Neural progenitor cell (in vitro differentiated cells): ENCODE measurements at regions not wholly inside any gene's neighbourhood (a gene's known extent, or its start where the extent isn't known, plus 50 kb on each side); places are given as distances from the start of the nearest gene placed in this dataset.
"Not testable (repeated sequence)": the region's sequence is repeated elsewhere in the genome, so short reads cannot be mapped to it uniquely, and the experiment has no call there.

Experiments used
- DNase-seq: peaks from one replicate; pipeline ENCODE4 v3.0.0-alpha.2; 2016; ENCODE audit warnings: low spot score
- H2AFZ ChIP-seq: fragments of 200-600 bp; sonication (generic); replicated peaks from 2 replicates; pipeline ENCODE4 v1.6.1; 2016; ENCODE audit warnings: antibody characterized with exemption
- H3F3A ChIP-seq: fragments of 200-600 bp; sonication (generic); 2 replicates; pipeline ENCODE4 v1.6.1; 2016; ENCODE audit warnings: antibody characterized with exemption, low read depth
- H3K27ac ChIP-seq: fragments of 200-600 bp; sonication (generic); 2 replicates; pipeline ENCODE4 v1.5.1; 2016; ENCODE audit warnings: mild to moderate bottlenecking
- H3K27me3 ChIP-seq: fragments of 200-600 bp; sonication (generic); 2 replicates; pipeline ENCODE4 v1.6.1; 2016; ENCODE audit warnings: mild to moderate bottlenecking, moderate library complexity
- H3K36me3 ChIP-seq: fragments of 200-600 bp; sonication (generic); 2 replicates; pipeline ENCODE4 v1.5.1; 2016
- H3K4me1 ChIP-seq: fragments of 200-600 bp; sonication (generic); 2 replicates; pipeline ENCODE4 v1.6.1; 2016; ENCODE audit warnings: mixed run types
- H3K4me2 ChIP-seq: fragments of 200-600 bp; sonication (generic); 2 replicates; pipeline ENCODE4 v1.6.1; 2016
- H3K4me3 ChIP-seq: fragments of 200-600 bp; sonication (generic); 2 replicates; pipeline ENCODE4 v1.5.1; 2016
- H3K79me2 ChIP-seq: fragments of 200-600 bp; sonication (generic); 2 replicates; pipeline ENCODE4 v1.6.1; 2016; ENCODE audit warnings: low read depth
- H3K9ac ChIP-seq: fragments of 200-600 bp; sonication (generic); 2 replicates; pipeline ENCODE4 v1.6.1; 2016
- H3K9me3 ChIP-seq: fragments of 200-600 bp; sonication (generic); 2 replicates; pipeline ENCODE4 v1.5.1; 2016; ENCODE audit warnings: low read depth
- H4K20me1 ChIP-seq: fragments of 200-600 bp; sonication (generic); 2 replicates; pipeline ENCODE4 v1.6.1; 2016; ENCODE audit warnings: low read depth
- H3K27ac Mint-ChIP-seq: 3 replicates; pipeline ENCODE4 v1.8.0; 2021; ENCODE audit warnings: mixed read lengths
- H3K27me3 Mint-ChIP-seq: 2 replicates; pipeline ENCODE4 v1.8.0; 2022; ENCODE audit warnings: low read depth, mild to moderate bottlenecking, inconsistent platforms, moderate library complexity, mixed read lengths; ENCODE audit not compliant: insufficient read depth
- H3K36me3 Mint-ChIP-seq: 3 replicates; pipeline ENCODE4 v1.8.0; 2021; ENCODE audit warnings: mixed read lengths
- H3K4me1 Mint-ChIP-seq: 3 replicates; pipeline ENCODE4 v1.8.0; 2021; ENCODE audit warnings: mixed read lengths
- H3K4me3 Mint-ChIP-seq: 3 replicates; pipeline ENCODE4 v1.8.0; 2021; ENCODE audit warnings: mild to moderate bottlenecking, moderate library complexity, mixed read lengths
- H3K9me3 Mint-ChIP-seq: 3 replicates; pipeline ENCODE4 v1.8.0; 2020; ENCODE audit warnings: mixed read lengths
- EZH2 ChIP-seq: fragments of 200-600 bp; sonication (generic); IDR thresholded peaks from 2 replicates; pipeline ENCODE4 v1.6.1; 2017; ENCODE audit warnings: antibody characterized with exemption, mild to moderate bottlenecking, moderate library complexity
- EZH2phosphoT487 ChIP-seq: fragments of 200-600 bp; sonication (generic); IDR thresholded peaks from 2 replicates; pipeline ENCODE4 v1.6.1; 2017; ENCODE audit warnings: antibody characterized with exemption
- TF ChIP-seq, protein P1 (sequence below): fragments of 200-600 bp; sonication (generic); IDR thresholded peaks from 2 replicates; pipeline ENCODE4 v1.5.1; 2017; ENCODE audit warnings: antibody characterized with exemption, mild to moderate bottlenecking

DNA sequence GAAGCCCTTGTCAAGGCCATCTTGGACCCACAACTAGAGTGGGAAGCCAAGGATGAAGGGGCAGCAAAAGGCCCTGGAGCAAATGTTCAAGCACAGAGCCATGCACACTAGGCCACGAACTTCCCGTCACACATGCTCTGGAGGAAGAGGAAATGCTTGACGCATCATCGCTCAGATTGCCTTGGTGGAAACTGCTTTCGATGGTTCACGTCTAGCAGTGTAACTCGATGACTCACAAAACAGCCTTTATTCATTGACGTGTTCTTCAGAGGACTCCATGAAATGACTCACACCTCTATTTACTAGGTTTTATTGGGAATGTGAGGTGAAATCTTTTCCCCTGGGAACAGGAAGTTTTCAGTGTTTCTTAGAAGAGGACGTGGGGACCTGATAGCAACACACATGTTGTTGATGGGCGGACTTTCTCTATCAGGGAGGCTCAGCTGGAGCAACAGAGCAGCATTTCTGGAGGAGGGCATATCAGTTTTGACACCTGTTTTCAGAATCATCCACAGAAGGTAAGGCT is 79.8 kb upstream of the FLT1 start:
- Histone ChIP-seq H3K36me3 (no peaks in the 10 kb centered on the region), H3K79me2 (no peaks in the 10 kb centered on the region), H3K27ac (no peak overlapping the region), H3K27me3 (no peaks in the 10 kb centered on the region), H2AFZ (no peak overlapping the region), H3K4me1 (peaks cover 4% of the 10 kb centered on the region), H3K9ac (no peak overlapping the region), H3K9me3 (no peaks in the 10 kb centered on the region), H3F3A (no peaks in the 10 kb centered on the region), H4K20me1 (no peaks in the 10 kb centered on the region), H3K4me3 (no peak overlapping the region), H3K4me2 (no peak overlapping the region)
- Mint-ChIP-seq H3K4me1 (peaks cover 15% of the 10 kb centered on the region), H3K27ac (no peak overlapping the region), H3K36me3 (no peaks in the 10 kb centered on the region), H3K9me3 (no peaks in the 10 kb centered on the region), H3K27me3 (peaks cover 10% of the 10 kb centered on the region), H3K4me3 (no peak overlapping the region)
- TF ChIP-seq EZH2, result no peak
- TF ChIP-seq EZH2phosphoT487, result no peak
- TF ChIP-seq, protein P1, sequence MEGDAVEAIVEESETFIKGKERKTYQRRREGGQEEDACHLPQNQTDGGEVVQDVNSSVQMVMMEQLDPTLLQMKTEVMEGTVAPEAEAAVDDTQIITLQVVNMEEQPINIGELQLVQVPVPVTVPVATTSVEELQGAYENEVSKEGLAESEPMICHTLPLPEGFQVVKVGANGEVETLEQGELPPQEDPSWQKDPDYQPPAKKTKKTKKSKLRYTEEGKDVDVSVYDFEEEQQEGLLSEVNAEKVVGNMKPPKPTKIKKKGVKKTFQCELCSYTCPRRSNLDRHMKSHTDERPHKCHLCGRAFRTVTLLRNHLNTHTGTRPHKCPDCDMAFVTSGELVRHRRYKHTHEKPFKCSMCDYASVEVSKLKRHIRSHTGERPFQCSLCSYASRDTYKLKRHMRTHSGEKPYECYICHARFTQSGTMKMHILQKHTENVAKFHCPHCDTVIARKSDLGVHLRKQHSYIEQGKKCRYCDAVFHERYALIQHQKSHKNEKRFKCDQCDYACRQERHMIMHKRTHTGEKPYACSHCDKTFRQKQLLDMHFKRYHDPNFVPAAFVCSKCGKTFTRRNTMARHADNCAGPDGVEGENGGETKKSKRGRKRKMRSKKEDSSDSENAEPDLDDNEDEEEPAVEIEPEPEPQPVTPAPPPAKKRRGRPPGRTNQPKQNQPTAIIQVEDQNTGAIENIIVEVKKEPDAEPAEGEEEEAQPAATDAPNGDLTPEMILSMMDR, result no peak
- DNase-seq, result no peak

GRCh38 chr13:28573595-28574373 is 78.9 kb upstream of the FLT1 start:
- no peaks in the 10 kb centered on the region for H3K79me2 ChIP-seq
- DNase-seq, result no peak
- no peak overlapping the region for H3K4me2 ChIP-seq
- TF ChIP-seq EZH2 (no peak), EZH2phosphoT487 (no peak)
- TF ChIP-seq, protein P1, result no peak
- H3K36me3 ChIP-seq, result no peaks in the 10 kb centered on the region
- no peak overlapping the region for H3K4me3 ChIP-seq
- H3K27me3 Mint-ChIP-seq, result peaks cover 10% of the 10 kb centered on the region
- H3K4me1 Mint-ChIP-seq, result peaks cover 10% of the 10 kb centered on the region
- H4K20me1 ChIP-seq, result no peaks in the 10 kb centered on the region
- H3K27ac ChIP-seq, result no peak overlapping the region
- H3K27me3 ChIP-seq, result no peaks in the 10 kb centered on the region
- no peaks in the 10 kb centered on the region for H3K9me3 ChIP-seq
- no peaks in the 10 kb centered on the region for H3K36me3 Mint-ChIP-seq
- H3F3A ChIP-seq, result no peaks in the 10 kb centered on the region
- no peaks in the 10 kb centered on the region for H3K4me1 ChIP-seq
- no peaks in the 10 kb centered on the region for H3K9me3 Mint-ChIP-seq
- H2AFZ ChIP-seq, result no peak overlapping the region
- H3K4me3 Mint-ChIP-seq, result no peak overlapping the region
- H3K9ac ChIP-seq, result no peak overlapping the region
- H3K27ac Mint-ChIP-seq, result no peak overlapping the region

- no peaks in the 10 kb centered on the region for H3K36me3 ChIP-seq
- H3K27me3 Mint-ChIP-seq, result peaks cover 10% of the 10 kb centered on the region
- H3K4me2 ChIP-seq, result no peak overlapping the region
- H3K27ac ChIP-seq, result no peak overlapping the region
- H3K9me3 Mint-ChIP-seq, result no peaks in the 10 kb centered on the region
- H3K4me3 Mint-ChIP-seq, result no peak overlapping the region
- no peaks in the 10 kb centered on the region for H4K20me1 ChIP-seq
- no peaks in the 10 kb centered on the region for H3K36me3 Mint-ChIP-seq
- H2AFZ ChIP-seq, result no peak overlapping the region
- H3K27ac Mint-ChIP-seq, result no peak overlapping the region
- no peaks in the 10 kb centered on the region for H3K9me3 ChIP-seq
- H3F3A ChIP-seq, result no peaks in the 10 kb centered on the region
- H3K4me3 ChIP-seq, result no peak overlapping the region
- no peaks in the 10 kb centered on the region for H3K27me3 ChIP-seq
- no peak overlapping the region for H3K9ac ChIP-seq
- H3K79me2 ChIP-seq, result no peaks in the 10 kb centered on the region
- TF ChIP-seq EZH2phosphoT487 (no peak), EZH2 (no peak)
- TF ChIP-seq, protein P1, result no peak
- no peaks in the 10 kb centered on the region for H3K4me1 ChIP-seq
- H3K4me1 Mint-ChIP-seq, result peaks cover 4% of the 10 kb centered on the region
- no peak for DNase-seq
Observed at GRCh38 chr13:28572871-28573270, 77.9 kb upstream of the FLT1 start.

- H3K79me2 ChIP-seq, H3K4me3 ChIP-seq, H3K36me3 Mint-ChIP-seq, H3K36me3 ChIP-seq, H3K27me3 Mint-ChIP-seq, H3K4me2 ChIP-seq, H3K4me3 Mint-ChIP-seq, H3K27me3 ChIP-seq, H4K20me1 ChIP-seq, H3K9ac ChIP-seq, H3K9me3 Mint-ChIP-seq, H2AFZ ChIP-seq, H3K9me3 ChIP-seq, H3K4me1 ChIP-seq, H3K4me1 Mint-ChIP-seq, H3F3A ChIP-seq, H3K27ac Mint-ChIP-seq, H3K27ac ChIP-seq, DNase-seq: not testable (repeated sequence)
Observed at GRCh38 chr13:28570356-28570755, 75.4 kb upstream of the FLT1 start.
